Vagina (tissue), 2 donors: ENCODE measurements at regions not wholly inside any gene's neighbourhood (a gene's known extent, or its start where the extent isn't known, plus 50 kb on each side); places are given as distances from the start of the nearest gene placed in this dataset.

ENCODE experiments used
- DNase-seq, 2 donors: peaks; one replicate each; pipeline ENCODE4 v3.0.0-alpha.2; 2017; ENCODE audit errors: extremely low spot score in 2 of 2
- H3K27ac ChIP-seq: fragments of 200-600 bp; sonication (generic); one replicate; pipeline ENCODE4 v1.5.1; 2019
- H3K27me3 ChIP-seq: fragments of 200-600 bp; sonication (generic); one replicate; pipeline ENCODE4 v1.5.1; 2019
- H3K36me3 ChIP-seq, 2 donors: fragments of 200-600 bp; sonication (generic); one replicate each; pipeline ENCODE4 v1.5.1; 2017 to 2019
- H3K4me1 ChIP-seq: fragments of 200-600 bp; sonication (generic); one replicate; pipeline ENCODE4 v1.5.1; 2019
- H3K4me3 ChIP-seq, 2 donors: fragments of 200-600 bp; sonication (generic); 1 replicate in 1 of 2; 2 replicates in 1 of 2; pipeline ENCODE4 v1.5.1; 2016 to 2019
- H3K9me3 ChIP-seq: fragments of 200-600 bp; sonication (generic); one replicate; pipeline ENCODE4 v1.5.1; 2019
- CTCF ChIP-seq, 3 experiments: fragments of 450-650 bp in 2 of 3; fragments of 200-600 bp in 1 of 3; sonication (generic) in 1 of 3; IDR thresholded peaks; one replicate each; pipeline ENCODE4 v1.5.1; 2017 to 2019; ENCODE audit warnings: antibody characterized with exemption in 3 of 3, mild to moderate bottlenecking in 2 of 3, moderate library complexity in 2 of 3
- POLR2A ChIP-seq, 2 donors: fragments of 450-650 bp; IDR thresholded peaks; one replicate each; pipeline ENCODE4 v1.6.1; 2017; ENCODE audit warnings: antibody characterized with exemption in 2 of 2, mild to moderate bottlenecking in 2 of 2, moderate library complexity in 2 of 2
- POLR2AphosphoS5 ChIP-seq, 2 donors: sonication (generic); formaldehyde crosslinking; IDR thresholded peaks; one replicate each; pipeline ENCODE4 v1.9.0; 2017; ENCODE audit warnings: antibody characterized with exemption in 2 of 2, mild to moderate bottlenecking in 2 of 2, low read depth in 1 of 2; ENCODE audit not compliant: insufficient read depth in 1 of 2
- intact Hi-C: fragments of 100-400 bp; cut with DNase I; formaldehyde crosslinking; loops from one replicate; pipeline ENCODE4 v1.15.1; 2023

GRCh38 chr2:66704786-66705185 is 269.9 kb downstream of the MEIS1 start:
- TF ChIP-seq POLR2A (IDR thresholded peaks at IDR 0.05) (no peak), POLR2AphosphoS5 (IDR thresholded peaks at IDR 0.05; ENCODE audit: insufficient read depth in 1 of 2, low read depth in 1 of 2) (no peak), CTCF (IDR thresholded peaks at IDR 0.05) (no peak)
- intact Hi-C loops = no loop called here
- no peaks in the 10 kb centered on the region for H3K27me3 ChIP-seq
- H3K27ac ChIP-seq = no peak overlapping the region
- DNase-seq = no peak
- peaks cover 9% of the 10 kb centered on the region for H3K4me1 ChIP-seq
- no peak overlapping the region for H3K4me3 ChIP-seq
- no peaks in the 10 kb centered on the region for H3K9me3 ChIP-seq
- no peaks in the 10 kb centered on the region for H3K36me3 ChIP-seq

- no peak for TF ChIP-seq POLR2AphosphoS5 (IDR thresholded peaks at IDR 0.05; ENCODE audit: insufficient read depth in 1 of 2, low read depth in 1 of 2)
- TF ChIP-seq POLR2A (IDR thresholded peaks at IDR 0.05) = no peak
- no peak for TF ChIP-seq CTCF (IDR thresholded peaks at IDR 0.05)
- DNase-seq = no peak
- no peaks in the 10 kb centered on the region for H3K36me3 ChIP-seq
- intact Hi-C loops = no loop called here
- no peak overlapping the region for H3K4me3 ChIP-seq
- no peaks in the 10 kb centered on the region for H3K4me1 ChIP-seq
- H3K27ac ChIP-seq = no peak overlapping the region
- H3K9me3 ChIP-seq = no peaks in the 10 kb centered on the region
- H3K27me3 ChIP-seq = no peaks in the 10 kb centered on the region
Observed at GRCh38 chr2:66714610-66715009, 279.7 kb downstream of the MEIS1 start.

GRCh38 chr2:66717218-66717905 is 282.4 kb downstream of the MEIS1 start:
- TF ChIP-seq CTCF (IDR thresholded peaks at IDR 0.05) (no peak), POLR2AphosphoS5 (IDR thresholded peaks at IDR 0.05; ENCODE audit: insufficient read depth in 1 of 2, low read depth in 1 of 2) (no peak), POLR2A (IDR thresholded peaks at IDR 0.05) (no peak)
- no peak overlapping the region for H3K27ac ChIP-seq
- no peaks in the 10 kb centered on the region for H3K36me3 ChIP-seq
- intact Hi-C loops = no loop called here
- no peak overlapping the region for H3K4me3 ChIP-seq
- no peaks in the 10 kb centered on the region for H3K4me1 ChIP-seq
- no peak for DNase-seq
- no peaks in the 10 kb centered on the region for H3K27me3 ChIP-seq
- no peaks in the 10 kb centered on the region for H3K9me3 ChIP-seq

GRCh38 chr2:66717973-66718372 is 283.0 kb downstream of the MEIS1 start:
- Histone ChIP-seq H3K36me3 (no peaks in the 10 kb centered on the region), H3K27ac (no peak overlapping the region), H3K4me3 (no peak overlapping the region), H3K9me3 (no peaks in the 10 kb centered on the region), H3K27me3 (no peaks in the 10 kb centered on the region), H3K4me1 (no peaks in the 10 kb centered on the region)
- no peak for TF ChIP-seq CTCF (IDR thresholded peaks at IDR 0.05)
- no peak for TF ChIP-seq POLR2AphosphoS5 (IDR thresholded peaks at IDR 0.05; ENCODE audit: insufficient read depth in 1 of 2, low read depth in 1 of 2)
- no peak for TF ChIP-seq POLR2A (IDR thresholded peaks at IDR 0.05)
- intact Hi-C loops = no loop called here
- DNase-seq = no peak

GRCh38 chr2:66721776-66722175 is 286.9 kb downstream of the MEIS1 start:
- intact Hi-C loops = no loop called here
- H3K27me3 ChIP-seq = no peaks in the 10 kb centered on the region
- TF ChIP-seq CTCF (IDR thresholded peaks at IDR 0.05) = no peak
- no peak for TF ChIP-seq POLR2A (IDR thresholded peaks at IDR 0.05)
- no peak for TF ChIP-seq POLR2AphosphoS5 (IDR thresholded peaks at IDR 0.05; ENCODE audit: insufficient read depth in 1 of 2, low read depth in 1 of 2)

More at GRCh38 chr2:66721776-66722175, 286.9 kb downstream of the MEIS1 start:
- H3K4me3 ChIP-seq = no peak overlapping the region
- no peaks in the 10 kb centered on the region for H3K36me3 ChIP-seq
- H3K4me1 ChIP-seq = no peaks in the 10 kb centered on the region
- DNase-seq = no peak
- no peak overlapping the region for H3K27ac ChIP-seq
- no peaks in the 10 kb centered on the region for H3K9me3 ChIP-seq
